ENCODE measurements at regions not wholly inside any gene's neighbourhood (a gene's known extent, or its start where the extent isn't known, plus 50 kb on each side); places are given as distances from the start of the nearest gene placed in this dataset.

DNA sequence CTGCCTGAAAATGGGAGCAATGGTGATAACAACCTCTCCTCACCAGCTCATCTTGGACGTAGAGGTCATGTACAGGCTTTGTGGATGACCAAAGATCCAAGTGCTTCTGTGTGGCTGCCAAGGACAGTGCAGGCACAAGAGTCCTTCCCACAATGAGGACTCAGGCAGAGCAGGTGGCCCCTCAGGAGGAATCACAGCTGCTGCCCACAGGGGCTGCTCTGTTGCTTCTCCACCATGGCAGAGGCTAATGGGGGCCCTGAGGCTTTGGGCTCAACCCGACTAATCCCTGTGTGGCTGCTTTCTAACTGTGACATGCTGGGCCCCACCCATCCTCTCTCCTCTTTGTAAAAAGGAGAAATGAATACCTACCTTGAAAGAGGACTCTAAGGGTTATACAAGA lies 58.1 kb upstream of the MRPS22 start:
- no peak for DNase-seq

DNA sequence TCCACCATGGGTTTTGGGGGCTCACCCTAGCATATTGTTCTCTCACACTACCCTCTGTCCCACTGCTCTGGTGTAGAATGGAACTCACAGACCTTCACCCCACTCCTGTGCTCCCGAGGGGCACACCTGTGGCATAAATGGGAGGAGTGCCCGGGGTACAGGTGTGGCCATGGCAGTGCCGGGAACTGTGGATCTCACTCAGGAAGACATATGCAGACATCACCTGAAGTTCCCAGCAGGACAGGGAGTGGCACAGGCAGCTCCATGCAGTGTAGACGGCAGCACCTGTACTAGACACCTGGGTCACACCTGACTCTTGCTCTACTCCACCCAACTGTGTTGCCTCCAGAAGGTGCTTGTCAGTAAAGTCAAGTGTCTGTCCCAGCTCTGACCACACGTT lies 57.6 kb upstream of the MRPS22 start:
- DNase-seq: no peak

DNA sequence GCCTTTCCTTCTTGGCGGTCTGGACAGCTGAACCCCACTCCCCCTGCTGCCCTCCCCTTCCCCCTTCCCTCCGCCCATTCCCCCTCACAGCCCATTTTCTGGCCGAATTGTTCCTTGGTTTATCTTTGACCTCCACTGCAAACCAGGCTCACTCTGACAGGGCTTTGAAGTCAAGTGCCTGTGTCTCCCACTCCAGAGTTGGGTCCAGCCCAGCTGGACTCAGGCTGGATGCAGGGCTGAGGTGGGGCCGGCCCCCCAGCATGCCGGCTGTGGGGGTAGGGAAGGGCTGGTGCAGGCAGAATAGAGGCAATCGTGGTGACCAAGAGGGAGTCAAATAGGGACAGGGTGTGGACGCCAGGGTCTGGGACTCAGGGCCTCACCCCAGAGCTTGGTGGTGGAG lies 57.0 kb upstream of the MRPS22 start:
- no peak for DNase-seq

DNA sequence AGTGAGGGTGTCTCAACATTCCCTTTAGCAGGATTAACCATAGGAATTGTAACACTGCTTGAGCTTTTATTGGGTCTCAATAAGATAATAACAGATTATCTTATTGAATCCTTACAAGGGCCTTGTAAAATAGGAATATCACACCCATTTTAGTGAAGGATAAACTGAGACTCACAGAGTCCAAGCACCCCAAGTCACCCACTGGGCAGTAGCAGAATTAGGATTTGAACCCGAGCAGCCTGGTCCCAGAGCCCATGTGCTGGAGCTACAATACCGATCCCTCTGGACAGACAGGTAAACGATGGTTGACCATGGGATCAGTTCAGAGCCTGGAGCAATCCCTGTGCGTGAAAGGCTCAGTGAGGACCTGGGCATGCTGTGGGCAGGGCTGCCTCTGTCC lies 56.3 kb upstream of the MRPS22 start:
- no peak for DNase-seq

DNA sequence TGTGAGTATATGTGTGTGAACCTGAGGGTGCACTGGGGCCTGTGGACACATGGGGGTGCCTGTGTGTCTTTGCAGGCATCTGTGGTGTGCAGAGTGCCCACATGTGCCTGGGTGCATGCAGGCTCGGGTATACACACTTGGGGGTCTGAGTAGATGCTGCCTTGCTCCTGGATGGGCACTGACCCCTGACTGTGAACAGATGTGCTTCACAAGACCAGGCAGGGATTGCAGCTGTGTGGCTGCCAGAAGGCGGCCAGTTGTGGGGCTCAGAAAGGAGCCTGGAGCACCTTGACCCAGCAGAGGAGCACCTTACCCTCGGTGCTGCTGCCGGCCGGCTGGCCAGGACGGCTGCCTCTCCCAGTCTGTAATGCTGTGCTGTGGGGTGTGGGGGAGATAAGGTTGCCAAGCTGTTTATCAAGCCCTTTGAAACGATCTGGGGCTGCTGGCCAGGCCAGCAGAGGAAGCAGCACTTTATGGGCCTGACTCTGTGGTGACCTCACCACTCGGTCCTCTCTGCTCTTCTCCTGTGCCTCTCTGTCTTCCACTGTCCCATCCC lies 55.5 kb upstream of the MRPS22 start:
- DNase-seq: no peak

DNA sequence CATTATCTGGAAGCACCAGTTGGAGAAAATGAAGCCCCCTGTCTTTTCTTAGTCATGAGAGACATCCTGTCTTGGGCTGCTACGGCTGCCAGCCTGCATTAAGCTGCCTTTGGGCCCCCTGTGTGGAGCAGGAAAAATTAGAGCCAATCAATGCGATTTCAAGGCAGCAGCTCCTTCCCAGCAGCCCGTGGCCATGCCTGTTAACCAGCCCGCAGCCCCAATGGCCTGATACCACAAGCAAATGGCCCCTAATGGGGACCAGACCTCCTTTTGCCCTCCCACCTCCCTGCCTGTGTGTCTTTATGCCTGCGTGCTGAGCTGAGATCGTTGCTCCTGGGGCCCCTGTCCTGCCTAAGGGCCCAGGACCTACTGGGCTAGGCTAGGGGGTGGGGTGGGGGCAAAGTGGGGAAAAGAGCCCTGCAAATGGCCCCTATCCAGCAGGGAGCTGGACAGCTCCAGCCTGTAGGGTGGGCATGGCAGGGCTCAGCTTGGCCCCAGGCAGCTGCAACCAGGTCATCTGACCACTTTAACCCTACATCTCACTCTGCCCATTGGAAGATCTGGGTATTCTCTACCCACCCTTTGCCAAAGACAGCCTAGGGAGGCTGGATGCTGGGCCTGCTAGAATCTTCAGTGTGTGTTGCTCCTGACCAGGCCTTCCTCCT lies 53.8 kb upstream of the MRPS22 start:
- no peak for DNase-seq

DNA sequence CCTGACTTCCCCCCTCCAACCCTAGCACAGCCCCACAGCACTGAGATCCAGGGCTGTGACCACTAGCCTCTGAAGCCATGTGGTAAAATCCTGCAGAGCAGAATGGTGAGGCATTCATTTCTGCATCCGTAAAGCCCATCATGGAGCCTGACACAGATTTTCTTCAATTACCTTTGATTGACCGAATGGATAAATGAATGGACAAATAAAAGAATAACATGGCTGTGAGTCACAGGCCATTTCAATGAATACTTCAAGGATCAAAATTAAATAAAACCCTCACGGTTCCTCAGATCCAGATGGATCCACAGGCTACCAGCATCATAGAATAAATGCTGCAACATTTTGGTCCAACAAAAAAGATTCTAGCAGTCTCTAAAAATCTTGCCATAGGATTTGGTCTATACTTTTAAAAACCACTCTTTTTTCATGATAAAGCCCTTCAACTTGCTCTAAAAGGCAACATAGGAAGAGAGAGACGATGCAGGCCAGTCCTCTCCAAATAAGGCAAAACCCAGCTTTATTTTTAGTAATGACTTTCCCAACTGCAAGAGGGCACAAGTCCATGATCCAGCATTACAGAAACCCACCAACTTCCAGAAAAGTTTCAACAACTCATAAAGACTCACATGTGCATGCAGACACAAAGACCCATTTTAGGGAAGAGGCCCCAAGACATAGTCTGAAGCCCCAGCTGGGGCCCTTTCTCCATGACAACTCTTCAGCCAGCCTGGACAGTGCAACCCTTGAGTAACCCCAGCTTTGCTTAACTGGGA lies 52.4 kb upstream of the MRPS22 start:
- no peak for DNase-seq

DNA sequence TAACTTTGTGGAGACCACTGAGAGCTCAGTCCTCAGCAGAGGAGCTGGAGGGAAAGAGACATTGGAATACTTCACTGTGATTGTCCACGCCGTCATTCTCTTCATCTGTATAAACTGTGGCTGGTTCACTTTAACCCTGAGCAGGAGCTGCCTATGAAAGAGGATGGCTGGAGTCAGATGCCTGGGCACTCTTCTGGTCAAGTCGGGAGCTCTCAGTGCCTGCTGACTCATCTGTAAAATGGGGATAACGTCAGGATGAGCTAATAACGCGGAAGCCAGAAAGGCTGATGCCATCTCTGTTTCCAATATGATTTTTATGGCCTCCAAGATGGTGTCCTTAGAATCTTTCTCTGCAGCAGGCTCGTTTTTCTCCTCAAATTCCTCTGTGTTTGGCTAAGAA lies 51.6 kb upstream of the MRPS22 start:
- DNase-seq: no peak

DNA sequence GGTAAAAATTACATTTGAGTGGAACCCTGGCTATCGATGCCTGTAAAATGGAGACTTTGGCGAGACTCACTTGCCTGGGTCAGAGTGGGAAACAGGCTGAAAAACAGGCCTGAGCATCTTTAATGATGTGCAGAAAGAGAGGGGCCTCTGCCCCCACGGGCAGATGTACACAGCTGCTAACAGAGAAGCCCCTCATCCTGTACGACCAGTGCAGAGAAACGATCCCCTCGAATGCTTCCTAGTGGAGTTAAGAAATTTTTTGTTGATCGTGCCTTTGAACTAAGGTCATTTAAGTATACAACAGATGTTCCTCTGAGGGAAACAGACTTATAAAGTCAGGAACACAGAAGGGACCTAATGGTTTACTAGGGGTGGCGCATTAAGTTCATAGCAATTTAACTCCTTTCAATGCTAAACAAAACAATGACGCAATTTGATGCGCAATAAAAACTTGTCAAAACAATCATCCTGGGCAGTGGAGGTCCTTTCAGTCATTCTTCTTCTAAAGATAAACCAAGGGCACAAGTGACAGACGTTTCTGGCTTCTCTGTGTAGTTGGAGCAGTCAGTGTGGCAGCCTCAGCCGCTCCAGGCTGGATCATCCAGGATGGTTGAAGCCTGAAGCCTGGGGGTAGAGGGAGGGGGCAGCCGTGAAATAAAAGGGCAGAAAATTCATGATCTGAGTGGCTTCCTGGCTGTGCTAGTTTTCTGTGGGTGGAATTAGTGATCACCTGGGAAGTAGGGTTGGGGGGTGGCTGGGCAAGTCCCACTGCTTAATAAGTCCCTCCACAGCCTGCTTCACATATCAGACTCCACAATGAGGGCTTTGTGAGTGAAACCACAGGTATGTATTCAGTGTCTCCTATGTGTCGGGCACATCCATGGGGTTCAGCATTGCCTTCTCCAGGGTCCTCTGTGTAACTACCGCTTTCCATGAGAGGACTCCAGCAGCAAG lies 50.8 kb upstream of the MRPS22 start:
- DNase-seq: no peak

DNA sequence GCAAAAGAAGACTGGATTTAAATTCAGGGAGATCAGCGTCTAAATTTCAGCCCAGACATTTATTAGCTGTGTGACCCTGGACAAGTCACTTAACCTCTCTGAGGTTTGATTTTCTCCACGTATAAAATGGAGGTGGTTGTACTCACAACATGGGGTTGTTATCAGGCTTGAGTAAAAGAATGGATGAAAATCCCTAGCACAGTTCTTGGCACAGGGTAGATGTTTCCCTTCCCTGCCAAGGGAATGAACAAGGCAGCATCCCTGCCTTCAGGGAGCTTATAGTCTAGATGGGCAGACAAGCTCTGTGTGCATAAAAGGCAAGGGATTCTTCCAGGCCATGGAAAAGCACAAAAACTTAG lies 50.2 kb upstream of the MRPS22 start:
- no peak for DNase-seq
